ENCODE measurements at regions not wholly inside any gene's neighbourhood (a gene's known extent, or its start where the extent isn't known, plus 50 kb on each side); places are given as distances from the start of the nearest gene placed in this dataset.

DNA sequence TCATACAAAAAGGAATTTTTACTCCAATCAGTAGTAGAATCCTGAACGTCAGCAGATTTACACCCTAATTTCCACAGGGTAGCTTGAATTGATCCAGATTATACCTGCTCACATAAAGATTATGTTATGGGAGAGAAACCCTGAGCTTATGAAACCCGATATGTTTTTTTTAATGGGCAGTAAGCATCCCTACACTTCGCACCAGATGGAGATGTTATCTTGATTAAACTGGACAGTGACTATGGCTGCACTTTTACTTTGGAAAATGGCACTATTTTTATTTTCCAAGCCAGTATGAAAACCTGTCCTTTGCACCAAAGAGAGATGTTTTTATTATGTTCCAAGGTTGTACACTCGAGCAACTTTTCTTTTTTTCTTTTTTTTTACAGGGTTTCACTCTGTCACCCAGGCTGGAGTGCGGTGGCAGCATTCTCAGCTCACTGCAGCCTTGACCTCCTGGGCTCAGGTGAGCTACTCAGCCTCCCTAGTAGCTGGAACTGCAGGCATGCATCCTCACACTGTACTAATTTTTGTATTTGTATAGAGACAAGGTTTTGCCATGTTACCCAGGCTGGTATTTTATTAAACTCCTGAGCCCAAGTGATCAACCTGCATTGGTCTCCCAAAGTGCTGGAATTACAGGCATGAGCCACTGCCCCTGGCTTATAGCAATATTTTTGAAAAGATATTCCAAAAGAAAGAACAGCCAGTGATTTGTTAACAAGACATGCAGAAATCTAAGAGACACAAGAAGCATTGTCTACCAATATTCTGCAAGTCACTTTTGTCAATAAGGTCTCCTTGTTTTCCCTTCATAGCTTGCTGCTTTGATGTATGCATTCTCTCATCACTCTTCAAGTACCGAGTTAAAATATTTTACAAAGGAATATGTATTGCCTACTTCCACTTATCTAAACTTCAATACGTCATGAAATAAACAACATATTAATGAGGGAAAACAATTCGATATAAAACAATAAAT, 1412.6 kb downstream of the ZPLD1 start:
- H3K4me3 ChIP-seq (ENCODE audit: low read depth, low read length) = no peak overlapping the region
- no peak for TF ChIP-seq CTCF (IDR thresholded peaks at IDR 0.05; ENCODE audit: low read depth, low read length, missing control alignments)
- DNase-seq (ENCODE audit: low read depth) = no peak

- H3K4me3 ChIP-seq (ENCODE audit: low read depth, low read length) = no peak overlapping the region
- no peak for DNase-seq (ENCODE audit: low read depth)
- TF ChIP-seq CTCF (IDR thresholded peaks at IDR 0.05; ENCODE audit: low read depth, low read length, missing control alignments) = no peak
These were observed 1417.0 kb downstream of the ZPLD1 start for GRCh38 chr3:103851793-103852192.

- H3K4me3 ChIP-seq (ENCODE audit: low read depth, low read length) = no peak overlapping the region
- TF ChIP-seq CTCF (IDR thresholded peaks at IDR 0.05; ENCODE audit: low read depth, low read length, missing control alignments) = no peak
- no peak for DNase-seq (ENCODE audit: low read depth)
These were observed 1427.6 kb downstream of the ZPLD1 start for GRCh38 chr3:103862415-103862814.

GRCh38 chr3:103863381-103863780, 1428.6 kb downstream of the ZPLD1 start:
- DNase-seq (ENCODE audit: low read depth) = no peak
- no peak for TF ChIP-seq CTCF (IDR thresholded peaks at IDR 0.05; ENCODE audit: low read depth, low read length, missing control alignments)
- no peak overlapping the region for H3K4me3 ChIP-seq (ENCODE audit: low read depth, low read length)

- no peak for TF ChIP-seq CTCF (IDR thresholded peaks at IDR 0.05; ENCODE audit: low read depth, low read length, missing control alignments)
- no peak overlapping the region for H3K4me3 ChIP-seq (ENCODE audit: low read depth, low read length)
- no peak for DNase-seq (ENCODE audit: low read depth)
These were observed 1431.3 kb downstream of the ZPLD1 start for GRCh38 chr3:103866113-103866512.

DNA sequence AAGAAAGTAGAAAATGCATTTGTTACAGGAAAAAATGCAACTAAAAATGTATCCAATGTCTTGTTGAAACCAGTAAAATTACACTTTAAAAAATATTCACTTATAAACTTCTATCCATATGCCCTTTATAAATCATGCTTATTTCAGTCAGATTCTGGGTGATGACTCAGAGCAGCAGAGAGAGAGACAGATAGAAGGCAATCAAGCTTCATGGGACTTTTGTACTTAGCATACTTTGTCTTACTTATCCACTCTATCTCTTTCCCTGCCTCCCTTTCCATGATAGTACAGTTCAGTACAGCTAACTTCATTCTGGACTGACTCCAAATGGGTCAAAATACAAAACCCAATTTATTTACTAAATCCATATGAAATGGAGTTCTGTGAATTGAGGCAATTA, 1438.2 kb downstream of the ZPLD1 start:
- DNase-seq (ENCODE audit: low read depth) = no peak

More for the DNA sequence above, 1438.2 kb downstream of the ZPLD1 start:
- TF ChIP-seq CTCF (IDR thresholded peaks at IDR 0.05; ENCODE audit: low read depth, low read length, missing control alignments) = no peak
- no peak overlapping the region for H3K4me3 ChIP-seq (ENCODE audit: low read depth, low read length)

Data from GM12864 (cell line).